Omental fat pad (tissue), 3 donors: ENCODE measurements at regions not wholly inside any gene's neighbourhood (a gene's known extent, or its start where the extent isn't known, plus 50 kb on each side); places are given as distances from the start of the nearest gene placed in this dataset.

Source experiments
- ATAC-seq: fragments of 150-250 bp; one replicate; pipeline ENCODE4 v1.9.1; 2016; ENCODE audit warnings: mild to moderate bottlenecking, moderate library complexity; ENCODE audit not compliant: low FRiP score
- DNase-seq: peaks from one replicate; pipeline ENCODE4 v3.0.0-alpha.2; 2019; ENCODE audit warnings: low spot score
- CTCF ChIP-seq, 3 donors: fragments of 450-650 bp; IDR thresholded peaks; one replicate each; pipeline ENCODE4 v1.5.1; 2016 to 2017; ENCODE audit warnings: antibody characterized with exemption in 3 of 3, mild to moderate bottlenecking in 3 of 3, moderate library complexity in 2 of 3

GRCh38 chr5:32851559-32852173 is 140.5 kb downstream of the NPR3 start:
- no peak for TF ChIP-seq CTCF (IDR thresholded peaks at IDR 0.05)
- no peak for DNase-seq
- no peak for ATAC-seq

- peak; percentile 44 for ATAC-seq
- DNase-seq = no peak
- no peak for TF ChIP-seq CTCF (IDR thresholded peaks at IDR 0.05)
Observed at GRCh38 chr5:32852535-32852934, 141.4 kb downstream of the NPR3 start.

- ATAC-seq (no peak), DNase-seq (no peak)
- TF ChIP-seq CTCF (IDR thresholded peaks at IDR 0.05) = no peak
Observed at GRCh38 chr5:32852976-32853375, 141.9 kb downstream of the NPR3 start.

- ATAC-seq = no peak
Observed at GRCh38 chr5:32854473-32854872, 143.4 kb downstream of the NPR3 start.

GRCh38 chr5:32859211-32859641 is 148.1 kb downstream of the NPR3 start:
- no peak for ATAC-seq
- TF ChIP-seq CTCF (IDR thresholded peaks at IDR 0.05) = no peak

More at GRCh38 chr5:32854473-32854872, 143.4 kb downstream of the NPR3 start:
- no peak for DNase-seq
- no peak for TF ChIP-seq CTCF (IDR thresholded peaks at IDR 0.05)

GRCh38 chr5:32865475-32865874 is 154.4 kb downstream of the NPR3 start:
- TF ChIP-seq CTCF (IDR thresholded peaks at IDR 0.05) = no peak
- no peak for ATAC-seq
- no peak for DNase-seq

More at GRCh38 chr5:32859211-32859641, 148.1 kb downstream of the NPR3 start:
- DNase-seq = no peak

GRCh38 chr5:32866138-32866537 is 155.0 kb downstream of the NPR3 start:
- no peak for TF ChIP-seq CTCF (IDR thresholded peaks at IDR 0.05)
- ATAC-seq (no peak), DNase-seq (no peak)
